GM12892 (cell line): ENCODE measurements at regions not wholly inside any gene's neighbourhood (a gene's known extent, or its start where the extent isn't known, plus 50 kb on each side); places are given as distances from the start of the nearest gene placed in this dataset.

Source experiments
- POLR2A ChIP-seq: IDR thresholded peaks from 2 replicates; pipeline ENCODE4 v1.6.1; 2011; ENCODE audit warnings: low read depth, low read length, control low read depth
- POLR2AphosphoS5 ChIP-seq: IDR thresholded peaks from 2 replicates; pipeline ENCODE4 v1.6.1; 2011; ENCODE audit warnings: low read depth, low read length, control low read depth
- TAF1 ChIP-seq: IDR thresholded peaks from 2 replicates; pipeline ENCODE4 v1.6.1; 2011; ENCODE audit warnings: low read depth, mild to moderate bottlenecking, control low read depth, low read length, borderline replicate concordance

- no peak for TF ChIP-seq POLR2A
- TF ChIP-seq POLR2AphosphoS5: no peak
- no peak for TF ChIP-seq TAF1
Measured at GRCh38 chr4:111231281-111231680, 608.4 kb upstream of the PITX2 start.
